K562 (cell line): ENCODE measurements at regions not wholly inside any gene's neighbourhood (a gene's known extent, or its start where the extent isn't known, plus 50 kb on each side); places are given as distances from the start of the nearest gene placed in this dataset.

Experiments used
- CBFA2T2 ChIP-seq: fragments of 450-650 bp; conservative IDR thresholded peaks from 2 replicates; pipeline ENCODE4 v1.6.1; 2017; ENCODE audit warnings: mild to moderate bottlenecking
- CBFA2T3 ChIP-seq: fragments of 450-650 bp; IDR thresholded peaks from 2 replicates; pipeline ENCODE4 v1.6.1; 2017
- CTCF ChIP-seq, 3 experiments: IDR thresholded peaks in 2 of 3; conservative IDR thresholded peaks in 1 of 3; 2 replicates each; pipeline ENCODE4 v1.5.1; 2011 to 2012; ENCODE audit warnings: low read length in 3 of 3, mild to moderate bottlenecking in 3 of 3, control low read depth in 2 of 3, improper control_type of control experiment in 1 of 3, inconsistent platforms in 1 of 3, low read depth in 1 of 3, mixed read lengths in 1 of 3, moderate library complexity in 1 of 3; ENCODE audit not compliant: insufficient read depth in 2 of 3
- DIDO1 ChIP-seq: fragments of 450-650 bp; IDR thresholded peaks from 2 replicates; pipeline ENCODE4 v1.6.1; 2016; ENCODE audit warnings: low read depth, missing biosample characterization, missing genetic modification characterization
- EP300 ChIP-seq: IDR thresholded peaks from 2 replicates; pipeline ENCODE4 v1.6.1; 2012; ENCODE audit warnings: low read length, improper control_type of control experiment
- FOSL1 ChIP-seq: fragments of 200-800 bp; sonication (Bioruptor generic); conservative IDR thresholded peaks from 2 replicates; pipeline ENCODE4 v1.6.1; 2016; ENCODE audit warnings: missing genetic modification characterization, missing compliant biosample characterization
- KLF16 ChIP-seq: IDR thresholded peaks from 2 replicates; pipeline ENCODE4 v1.6.1; 2016; ENCODE audit warnings: antibody characterized with exemption
- NCOR1 ChIP-seq: fragments of 450-650 bp; IDR thresholded peaks from 2 replicates; pipeline ENCODE4 v1.6.1; 2016; ENCODE audit warnings: mild to moderate bottlenecking, moderate library complexity
- PHF8 ChIP-seq: fragments of 200-600 bp; sonication (generic); IDR thresholded peaks from 2 replicates; pipeline ENCODE4 v1.6.1; 2012; ENCODE audit warnings: mixed run types, mild to moderate bottlenecking, inconsistent platforms, low read length, moderate library complexity, borderline replicate concordance
- RCOR1 ChIP-seq, 2 experiments: IDR thresholded peaks; 2 replicates each; pipeline ENCODE4 v1.6.1; 2012; ENCODE audit warnings: low read depth in 2 of 2, low read length in 2 of 2, borderline replicate concordance in 1 of 2, improper control_type of control experiment in 1 of 2
- SAFB ChIP-seq: fragments of 200-400 bp; formaldehyde crosslinking; IDR thresholded peaks from 2 replicates; pipeline ENCODE4 v1.6.1; 2017; ENCODE audit warnings: low read depth, low read length, borderline replicate concordance
- SMAD4 ChIP-seq: fragments of 250-450 bp; sonication (Bioruptor Pico); conservative IDR thresholded peaks from 2 replicates; pipeline ENCODE4 v1.8.0; 2021; ENCODE audit warnings: inconsistent platforms, mild to moderate bottlenecking, moderate library complexity
- SMARCA4 ChIP-seq: fragments of 450-650 bp; IDR thresholded peaks from 2 replicates; pipeline ENCODE4 v1.6.1; 2016
- TEAD4 ChIP-seq, 2 experiments: sonication (generic) in 1 of 2; formaldehyde crosslinking in 1 of 2; IDR thresholded peaks; 2 replicates each; pipeline versions ENCODE4 v1.6.1 to v1.8.0; 2012 to 2022; ENCODE audit warnings: borderline replicate concordance in 1 of 2, inconsistent platforms in 1 of 2, low read length in 1 of 2, mild to moderate bottlenecking in 1 of 2, missing genetic modification reagents in 1 of 2
- TRIM24 ChIP-seq, 2 experiments: fragments of 450-650 bp; IDR thresholded peaks; 2 replicates each; pipeline ENCODE4 v1.6.1; 2016
- VEZF1 ChIP-seq: fragments of 200-800 bp; sonication (Bioruptor generic); IDR thresholded peaks from 2 replicates; pipeline ENCODE4 v1.6.1; 2017; ENCODE audit warnings: missing genetic modification characterization, missing compliant biosample characterization
- ZBTB17 ChIP-seq: fragments of 450-650 bp; formaldehyde crosslinking; IDR thresholded peaks from 2 replicates; pipeline ENCODE4 v1.4.0; 2020; ENCODE audit warnings: mild to moderate bottlenecking
- ZNF140 ChIP-seq: fragments of 250-450 bp; sonication (Bioruptor Pico); IDR thresholded peaks from 2 replicates; pipeline ENCODE4 v1.8.0; 2021; ENCODE audit warnings: moderate library complexity, mild to moderate bottlenecking, inconsistent platforms
- ZNF280B ChIP-seq: fragments of 250-450 bp; sonication (Bioruptor Pico); IDR thresholded peaks from 2 replicates; pipeline ENCODE4 v1.5.1; 2021; ENCODE audit warnings: mild to moderate bottlenecking
- ZNF717 ChIP-seq: fragments of 250-450 bp; sonication (Bioruptor Pico); IDR thresholded peaks from 2 replicates; pipeline ENCODE4 v1.5.0; 2021
- ZNF766 ChIP-seq: fragments of 200-800 bp; sonication (Bioruptor generic); conservative IDR thresholded peaks from 2 replicates; pipeline ENCODE4 v1.6.1; 2016; ENCODE audit warnings: missing genetic modification characterization, missing compliant biosample characterization

- TF ChIP-seq ZBTB17 (CRISPR knock-in tag) (0 out of 2 replicates have a peak, but pooled peaks have one; percentile 53), SMARCA4 (peak; percentile 69; the same call in 1 of the 2 replicates), CBFA2T3 (peak; percentile 62), CTCF (IDR thresholded peaks at IDR 0.05 in 2 of 3, conservative IDR thresholded peaks at IDR 0.05 in 1 of 3; ENCODE audit: insufficient read depth in 2 of 3, low read depth in 1 of 3, low read length in 3 of 3) (peak in 2 of 3 experiments; percentile 11 to 12; a peak in 1 of 6 replicates), CBFA2T2 (0 out of 2 replicates have a peak, but pooled peaks have one; percentile 30), NCOR1 (peak; percentile 33; the same call in 1 of the 2 replicates), ZNF280B (CRISPR knock-in tag) (no peak), DIDO1 (peak; percentile 30; the same call in 1 of the 2 replicates), TEAD4 (IDR thresholded peaks at IDR 0.05; ENCODE audit: low read length) (peak; percentile 56; the same call in 1 of the 2 replicates), TEAD4 (CRISPR knock-in tag; IDR thresholded peaks at IDR 0.05; ENCODE audit: borderline replicate concordance) (no peak), FOSL1 (peak; percentile 41; the same call in 1 of the 2 replicates), ZNF766 (CRISPR knock-in tag) (peak; percentile 35; the same call in 1 of the 2 replicates), ZNF140 (CRISPR knock-in tag) (no peak), ZNF717 (CRISPR knock-in tag) (no peak), VEZF1 (CRISPR knock-in tag) (0 out of 2 replicates have a peak, but pooled peaks have one; percentile 31), TRIM24 (IDR thresholded peaks at IDR 0.05) (peak in 1 of 2 experiments; percentile 20; a peak in 1 of 4 replicates), RCOR1 (IDR thresholded peaks at IDR 0.05; ENCODE audit: borderline replicate concordance in 1 of 2, low read depth in 2 of 2, low read length in 2 of 2) (peak in 1 of 2 experiments; percentile 35; a peak in 1 of 4 replicates), PHF8 (no peak), EP300 (peak; percentile 57), KLF16 (peak; percentile 52; the same call in 1 of the 2 replicates), SAFB (no peak), SMAD4 (CRISPR knock-in tag) (peak; percentile 26; the same call in 1 of the 2 replicates)
Measured at GRCh38 chr5:5616247-5616895, 193.9 kb downstream of the ICE1 start (continued).
